ENCODE measurements at regions not wholly inside any gene's neighbourhood (a gene's known extent, or its start where the extent isn't known, plus 50 kb on each side); places are given as distances from the start of the nearest gene placed in this dataset.

GRCh38 chr13:38566519-38566918 is 120.4 kb upstream of the FREM2 start:
- TF ChIP-seq CTCF (conservative IDR thresholded peaks at IDR 0.05 in 1 of 2, IDR thresholded peaks at IDR 0.05 in 1 of 2; ENCODE audit: extremely low read depth in 1 of 2, insufficient read depth in 1 of 2, low read depth in 1 of 2, low read length in 2 of 2), result no peak
- no peak for TF ChIP-seq EZH2 (IDR thresholded peaks at IDR 0.05; ENCODE audit: borderline replicate concordance, low read length)

Data from mammary epithelial cell (primary cell).